Erythroblast (primary cell): ENCODE measurements at regions not wholly inside any gene's neighbourhood (a gene's known extent, or its start where the extent isn't known, plus 50 kb on each side); places are given as distances from the start of the nearest gene placed in this dataset.

Experiments
- GATA1 ChIP-seq: IDR thresholded peaks from 2 replicates; pipeline ENCODE4 v1.6.1; 2011; ENCODE audit warnings: low read depth, mild to moderate bottlenecking, control low read depth, low read length, moderate library complexity
- POLR2A ChIP-seq: IDR thresholded peaks from 2 replicates; pipeline ENCODE4 v1.6.1; 2011; ENCODE audit warnings: mild to moderate bottlenecking, low read length

DNA sequence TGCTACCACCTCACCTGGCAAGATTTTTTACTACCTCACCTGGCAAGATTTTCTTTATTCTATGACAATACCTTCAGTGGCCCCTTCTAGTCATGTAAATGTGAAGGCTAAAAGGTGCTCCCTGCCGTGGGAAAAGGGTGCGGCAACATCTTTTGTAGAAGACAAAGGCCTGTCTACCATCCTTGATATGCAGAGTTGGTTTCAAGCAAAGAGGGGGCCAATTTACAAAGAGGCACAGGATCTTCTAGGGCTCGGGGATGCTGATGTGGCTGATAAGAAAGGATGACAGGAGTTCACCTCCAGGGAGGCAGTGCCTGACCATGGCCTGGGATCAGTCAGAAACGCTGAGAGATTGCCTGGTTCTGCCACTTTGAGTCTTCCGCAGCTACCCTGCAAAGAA, 165.4 kb upstream of the SLC1A4 start:
- TF ChIP-seq POLR2A = no peak
- no peak for TF ChIP-seq GATA1
